Naive thymus-derived CD8-positive, alpha-beta T cell (primary cell): ENCODE measurements at regions not wholly inside any gene's neighbourhood (a gene's known extent, or its start where the extent isn't known, plus 50 kb on each side); places are given as distances from the start of the nearest gene placed in this dataset.

Experiments used
- ATAC-seq, 2 donors: fragments of 150-1000 bp; cut with Tn5 transposase in 1 of 2; sonication (Bioruptor Pico), chemical (Tn5 transposase) in 1 of 2; 1 replicate in 1 of 2; 2 replicates in 1 of 2; pipeline ENCODE4 v1.10.0; 2021; ENCODE audit warnings: mild to moderate bottlenecking in 2 of 2, moderate library complexity in 2 of 2
- POLR2A ChIA-PET: fragments of 350-600 bp; sonication (Branson Sonifier 250); formaldehyde crosslinking; loops from one replicate; lab custom pipeline; 2021; ENCODE audit warnings: antibody characterized with exemption; lab: Charles Lee
- DNase-seq, 10 donors: peaks; one replicate each; pipeline versions ENCODE4 v3.0.0 to v3.0.0-alpha.2; 2020 to 2022
- H3K27ac Mint-ChIP-seq, 10 donors: one replicate each; pipeline ENCODE4 v1.8.0; 2020 to 2022; ENCODE audit warnings: mild to moderate bottlenecking in 10 of 10, mixed read lengths in 10 of 10, moderate library complexity in 4 of 10, inconsistent platforms in 1 of 10
- H3K27me3 Mint-ChIP-seq, 5 donors: one replicate each; pipeline ENCODE4 v1.8.0; 2021 to 2022; ENCODE audit warnings: mixed read lengths in 5 of 5
- H3K36me3 Mint-ChIP-seq, 3 donors: one replicate each; pipeline ENCODE4 v1.8.0; 2020 to 2022; ENCODE audit warnings: mixed read lengths in 3 of 3, mild to moderate bottlenecking in 2 of 3, inconsistent platforms in 1 of 3
- H3K4me1 Mint-ChIP-seq, 4 donors: one replicate each; pipeline ENCODE4 v1.8.0; 2021 to 2022; ENCODE audit warnings: mixed read lengths in 4 of 4
- H3K4me3 Mint-ChIP-seq, 10 donors: one replicate each; pipeline ENCODE4 v1.8.0; 2020 to 2022; ENCODE audit warnings: mild to moderate bottlenecking in 10 of 10, mixed read lengths in 10 of 10, moderate library complexity in 6 of 10, inconsistent platforms in 1 of 10
- H3K9me3 Mint-ChIP-seq, 9 donors: one replicate each; pipeline ENCODE4 v1.8.0; 2020 to 2022; ENCODE audit warnings: mixed read lengths in 9 of 9, mild to moderate bottlenecking in 3 of 9, inconsistent platforms in 1 of 9, moderate library complexity in 1 of 9

DNA sequence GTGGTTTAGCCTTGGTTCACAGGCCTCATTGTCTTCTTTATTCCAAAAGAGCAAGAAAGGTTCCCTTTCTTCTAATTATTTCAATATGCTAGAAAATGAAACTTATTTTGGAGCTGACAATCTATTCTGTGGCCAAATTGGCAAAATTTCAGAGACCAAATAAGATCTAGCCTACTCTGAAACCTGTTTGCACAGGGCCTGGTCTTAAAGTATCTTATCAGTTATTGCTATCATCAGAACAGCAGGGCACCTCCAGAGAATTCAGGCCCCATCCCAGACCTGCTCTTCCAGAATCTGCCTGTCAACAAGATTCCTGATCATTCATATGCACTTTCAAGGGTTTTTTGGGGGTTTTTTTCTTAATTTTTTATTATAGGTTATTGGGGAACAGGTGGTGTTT is 198.7 kb downstream of the ANAPC1 start:
- Mint-ChIP-seq H3K4me3 (no peak overlapping the region), H3K4me1 (no peaks in the 10 kb centered on the region), H3K27me3 (peaks cover 0 to 4% (median 0%) of the 10 kb centered on the region in 5 donors), H3K36me3 (no peaks in the 10 kb centered on the region), H3K27ac (no peak overlapping the region), H3K9me3 (no peaks in the 10 kb centered on the region)
- POLR2A ChIA-PET, result no interaction called here
- no peak for ATAC-seq
- no peak for DNase-seq

GRCh38 chr2:111686994-111687393 is 197.0 kb downstream of the ANAPC1 start:
- DNase-seq (no peak), ATAC-seq (no peak)
- POLR2A ChIA-PET, result no interaction called here
- no peaks in the 10 kb centered on the region for H3K36me3 Mint-ChIP-seq
- no peak overlapping the region for H3K27ac Mint-ChIP-seq
- no peaks in the 10 kb centered on the region for H3K4me1 Mint-ChIP-seq
- no peak overlapping the region for H3K4me3 Mint-ChIP-seq
- no peaks in the 10 kb centered on the region for H3K9me3 Mint-ChIP-seq
- H3K27me3 Mint-ChIP-seq, result no peaks in the 10 kb centered on the region

DNA sequence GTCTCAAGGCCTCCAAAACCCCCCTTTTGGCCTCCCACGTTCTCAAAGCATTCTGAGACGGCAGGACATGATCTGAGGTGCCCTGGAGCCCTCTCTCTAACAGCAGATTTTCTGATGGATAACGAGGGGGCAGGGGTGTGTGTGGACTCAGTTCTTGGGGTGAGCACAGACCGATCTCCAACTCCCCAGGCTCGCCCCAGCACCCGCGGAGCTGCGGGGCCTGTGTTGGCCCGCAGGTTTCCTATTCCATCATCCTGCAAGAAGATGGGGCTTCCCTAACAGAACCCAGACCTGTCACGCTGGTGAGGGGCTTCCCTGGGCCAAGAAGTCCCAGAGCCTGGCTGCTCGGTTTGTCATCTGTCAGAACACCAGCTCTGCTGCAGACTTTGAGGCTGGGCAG is 196.1 kb downstream of the ANAPC1 start:
- no peaks in the 10 kb centered on the region for H3K27me3 Mint-ChIP-seq
- no peak overlapping the region for H3K27ac Mint-ChIP-seq
- no peak for DNase-seq
- H3K9me3 Mint-ChIP-seq, result no peaks in the 10 kb centered on the region
- H3K36me3 Mint-ChIP-seq, result no peaks in the 10 kb centered on the region
- no peak overlapping the region for H3K4me3 Mint-ChIP-seq
- no peaks in the 10 kb centered on the region for H3K4me1 Mint-ChIP-seq
- POLR2A ChIA-PET, result no interaction called here
- ATAC-seq, result no peak

DNA sequence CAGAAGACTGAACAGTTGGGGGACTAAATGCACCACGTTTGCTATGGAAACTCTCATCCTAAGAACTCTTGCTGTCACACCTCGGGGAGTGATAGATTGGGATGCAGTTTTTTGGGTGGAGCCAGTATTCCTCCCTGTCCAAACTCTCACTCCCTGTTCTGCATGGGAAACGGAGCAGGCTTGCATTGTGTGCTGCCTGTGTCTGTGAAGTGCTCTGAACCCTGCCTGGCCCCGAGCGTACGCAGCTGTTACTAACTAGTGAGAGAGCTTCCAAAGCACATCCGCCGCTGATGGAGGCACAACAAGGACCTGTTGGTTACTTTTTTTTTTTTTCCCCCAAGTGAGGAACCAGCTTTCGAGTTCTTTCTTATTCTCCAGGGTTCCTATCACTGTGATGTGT is 195.5 kb downstream of the ANAPC1 start:
- Mint-ChIP-seq H3K4me3 (no peak overlapping the region), H3K27me3 (no peaks in the 10 kb centered on the region), H3K4me1 (no peaks in the 10 kb centered on the region), H3K27ac (no peak overlapping the region), H3K36me3 (no peaks in the 10 kb centered on the region), H3K9me3 (no peaks in the 10 kb centered on the region)
- ATAC-seq (no peak), DNase-seq (no peak)
- POLR2A ChIA-PET, result no interaction called here

DNA sequence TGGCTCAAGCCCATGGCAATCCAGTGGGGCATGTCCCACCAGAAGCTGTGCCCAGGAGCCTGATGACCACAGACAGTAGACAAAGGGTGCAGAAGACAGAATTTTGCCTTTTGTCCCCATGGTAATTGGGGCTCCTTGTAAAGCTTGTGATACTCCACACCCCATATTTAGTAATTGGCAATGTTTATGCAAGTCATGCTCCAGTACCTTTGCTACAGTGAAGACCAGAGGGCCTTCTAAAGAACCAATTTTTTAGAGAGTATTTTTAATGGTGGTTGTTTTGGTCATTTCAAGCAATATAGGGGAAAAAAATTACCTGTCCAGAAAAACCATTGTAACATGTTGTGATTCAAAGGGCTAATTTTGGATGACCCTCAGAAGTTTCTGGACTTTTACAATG is 194.8 kb downstream of the ANAPC1 start:
- Mint-ChIP-seq H3K4me3 (no peak overlapping the region), H3K27me3 (peaks cover 0 to 2% (median 0%) of the 10 kb centered on the region in 5 donors), H3K27ac (no peak overlapping the region), H3K9me3 (no peaks in the 10 kb centered on the region), H3K4me1 (no peaks in the 10 kb centered on the region), H3K36me3 (no peaks in the 10 kb centered on the region)
- ATAC-seq, result no peak
- POLR2A ChIA-PET, result no interaction called here
- no peak for DNase-seq

GRCh38 chr2:111689941-111690340 is 194.1 kb downstream of the ANAPC1 start:
- Mint-ChIP-seq H3K4me3 (no peak overlapping the region), H3K4me1 (no peaks in the 10 kb centered on the region), H3K36me3 (no peaks in the 10 kb centered on the region), H3K27me3 (peaks cover 0 to 2% (median 0%) of the 10 kb centered on the region in 5 donors), H3K27ac (no peak overlapping the region), H3K9me3 (no peaks in the 10 kb centered on the region)
- ATAC-seq (no peak), DNase-seq (no peak)
- POLR2A ChIA-PET, result no interaction called here

DNA sequence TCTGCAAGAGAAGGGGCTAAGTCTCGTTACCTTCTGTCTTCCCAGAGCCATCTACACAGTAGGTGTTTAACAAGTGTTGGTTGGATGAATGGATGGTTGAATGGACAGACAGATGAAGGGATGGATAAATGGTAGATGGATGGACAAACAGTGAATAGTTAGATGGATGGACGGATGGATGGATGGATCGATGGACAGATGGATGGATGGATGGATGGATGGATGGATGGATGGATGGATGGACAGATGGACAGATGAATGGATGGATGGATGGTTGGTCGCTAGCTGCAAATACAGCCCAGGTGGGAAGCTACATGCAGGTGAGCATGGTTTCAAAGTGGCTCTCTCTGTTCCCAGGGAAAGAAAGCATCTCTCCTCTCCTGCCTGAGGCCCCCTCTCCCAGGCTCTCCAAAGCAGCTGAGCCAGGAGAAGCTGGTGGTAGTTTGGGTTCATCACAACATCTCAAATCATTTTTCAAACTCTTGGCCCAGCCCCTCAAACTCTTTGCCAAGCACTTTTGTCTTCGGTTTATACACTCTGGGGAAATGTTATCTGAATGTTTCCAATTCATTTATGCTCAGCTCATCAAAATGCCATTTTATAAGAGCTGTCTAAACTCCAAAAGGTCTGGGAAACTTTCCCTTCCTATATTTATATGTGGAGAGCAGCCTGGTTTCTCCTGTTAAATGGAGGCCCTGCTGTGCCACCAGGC is 192.7 kb downstream of the ANAPC1 start:
- no peak for DNase-seq
- Mint-ChIP-seq H3K4me1 (no peaks in the 10 kb centered on the region), H3K4me3 (no peak overlapping the region), H3K36me3 (peaks cover 0 to 3% (median 0%) of the 10 kb centered on the region in 3 donors), H3K27ac (peak overlapping the region in 1 of 10 donors; percentile 31), H3K27me3 (peaks cover 0 to 4% (median 1%) of the 10 kb centered on the region in 5 donors), H3K9me3 (peaks cover 0 to 9% (median 0%) of the 10 kb centered on the region in 9 donors)
- POLR2A ChIA-PET, result no interaction called here
- no peak for ATAC-seq

- no peak overlapping the region for H3K4me3 Mint-ChIP-seq
- no peaks in the 10 kb centered on the region for H3K4me1 Mint-ChIP-seq
- POLR2A ChIA-PET, result no interaction called here
- H3K27me3 Mint-ChIP-seq, result peaks cover 0 to 4% (median 1%) of the 10 kb centered on the region in 5 donors
- peaks cover 0 to 9% (median 0%) of the 10 kb centered on the region in 9 donors for H3K9me3 Mint-ChIP-seq
- peak overlapping the region in 1 of 10 donors; percentile 4 for H3K27ac Mint-ChIP-seq
- ATAC-seq (no peak), DNase-seq (no peak)
- peaks cover 0 to 3% (median 0%) of the 10 kb centered on the region in 3 donors for H3K36me3 Mint-ChIP-seq
These were observed 191.7 kb downstream of the ANAPC1 start for GRCh38 chr2:111692311-111692710.

DNA sequence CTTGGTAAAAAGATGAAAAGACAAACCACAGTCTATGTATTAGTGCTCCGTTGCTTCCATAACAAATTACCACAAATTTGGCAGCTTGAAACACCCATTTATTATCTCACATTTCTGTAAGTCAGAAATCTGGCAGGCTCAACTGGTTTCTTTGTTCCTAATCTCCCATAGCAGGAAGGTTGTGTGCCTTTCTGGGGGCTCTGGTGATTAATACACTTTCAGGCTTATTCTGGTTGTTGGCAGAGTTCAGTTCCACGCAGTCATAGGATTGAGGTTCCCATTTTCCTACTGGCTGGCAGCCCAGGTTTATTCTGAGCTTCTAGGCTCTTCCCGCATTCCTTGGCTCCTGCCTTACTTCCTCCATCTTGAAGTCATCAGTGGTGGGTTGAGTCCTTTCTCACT is 189.3 kb downstream of the ANAPC1 start:
- POLR2A ChIA-PET, result no interaction called here
- H3K27ac Mint-ChIP-seq, result no peak overlapping the region
- peaks cover 0 to 8% (median 3%) of the 10 kb centered on the region in 5 donors for H3K27me3 Mint-ChIP-seq
- H3K36me3 Mint-ChIP-seq, result peaks cover 0 to 3% (median 0%) of the 10 kb centered on the region in 3 donors
- peaks cover 0 to 9% (median 0%) of the 10 kb centered on the region in 9 donors for H3K9me3 Mint-ChIP-seq
- no peak for DNase-seq
- peaks cover 5 to 15% (median 8%) of the 10 kb centered on the region in 4 donors for H3K4me1 Mint-ChIP-seq
- no peak overlapping the region for H3K4me3 Mint-ChIP-seq
- ATAC-seq, result no peak

- Mint-ChIP-seq H3K4me1 (peaks cover 5 to 15% (median 8%) of the 10 kb centered on the region in 4 donors), H3K27ac (no peak overlapping the region), H3K36me3 (peaks cover 0 to 3% (median 0%) of the 10 kb centered on the region in 3 donors), H3K9me3 (peaks cover 0 to 9% (median 0%) of the 10 kb centered on the region in 9 donors), H3K27me3 (peaks cover 0 to 8% (median 3%) of the 10 kb centered on the region in 5 donors), H3K4me3 (no peak overlapping the region)
- ATAC-seq (no peak), DNase-seq (no peak)
- POLR2A ChIA-PET, result no interaction called here
These were observed 188.5 kb downstream of the ANAPC1 start for GRCh38 chr2:111695441-111696007.

DNA sequence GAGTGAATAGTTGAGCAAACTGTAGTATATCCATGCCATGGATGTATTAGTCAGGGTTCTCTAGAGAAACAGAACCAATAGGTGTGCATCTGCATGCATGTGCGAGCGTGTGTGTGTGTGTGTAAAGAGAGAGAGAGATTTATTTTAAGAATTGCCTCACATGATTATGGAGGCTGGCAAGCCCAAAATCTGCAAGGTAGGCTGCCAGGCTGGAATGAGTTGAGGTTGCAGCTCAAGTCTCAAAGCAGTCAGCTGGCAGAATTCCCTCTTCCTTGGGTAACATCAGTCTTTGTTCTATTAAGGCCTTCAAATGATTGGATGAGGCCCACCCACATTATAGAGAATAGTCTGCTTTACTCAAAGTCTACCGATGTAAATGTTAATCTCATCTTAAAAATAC is 187.8 kb downstream of the ANAPC1 start:
- H3K4me1 Mint-ChIP-seq, result peaks cover 5 to 15% (median 8%) of the 10 kb centered on the region in 4 donors
- POLR2A ChIA-PET, result no interaction called here
- peaks cover 1 to 8% (median 3%) of the 10 kb centered on the region in 5 donors for H3K27me3 Mint-ChIP-seq
- ATAC-seq (no peak), DNase-seq (no peak)
- H3K36me3 Mint-ChIP-seq, result peaks cover 0 to 3% (median 0%) of the 10 kb centered on the region in 3 donors
- H3K4me3 Mint-ChIP-seq, result no peak overlapping the region
- H3K9me3 Mint-ChIP-seq, result peaks cover 0 to 9% (median 0%) of the 10 kb centered on the region in 9 donors
- H3K27ac Mint-ChIP-seq, result no peak overlapping the region

DNA sequence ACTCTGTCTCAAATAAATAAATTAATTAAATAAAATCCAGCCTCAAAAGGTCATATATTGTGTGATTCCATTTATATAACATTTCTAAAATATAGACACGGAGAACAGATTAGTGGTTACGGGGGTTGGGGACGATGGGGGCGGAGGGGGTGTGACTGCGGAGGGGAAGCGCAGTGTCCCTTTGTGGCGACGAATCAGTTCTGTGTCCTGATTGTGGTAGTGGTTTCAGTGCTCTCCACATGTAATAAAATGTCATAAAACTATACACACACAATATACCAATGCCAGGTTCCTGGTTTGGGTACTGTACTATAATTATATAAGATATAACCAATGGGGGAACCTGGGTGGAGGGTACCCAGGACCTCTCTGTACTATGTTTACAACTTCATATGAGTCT is 186.4 kb downstream of the ANAPC1 start:
- Mint-ChIP-seq H3K36me3 (peaks cover 0 to 3% (median 0%) of the 10 kb centered on the region in 3 donors), H3K4me3 (no peak overlapping the region), H3K9me3 (peaks cover 0 to 9% (median 0%) of the 10 kb centered on the region in 9 donors), H3K4me1 (peaks cover 5 to 21% (median 8%) of the 10 kb centered on the region in 4 donors), H3K27me3 (peaks cover 1 to 11% (median 8%) of the 10 kb centered on the region in 5 donors), H3K27ac (no peak overlapping the region)
- ATAC-seq (no peak), DNase-seq (no peak)
- POLR2A ChIA-PET, result no interaction called here

DNA sequence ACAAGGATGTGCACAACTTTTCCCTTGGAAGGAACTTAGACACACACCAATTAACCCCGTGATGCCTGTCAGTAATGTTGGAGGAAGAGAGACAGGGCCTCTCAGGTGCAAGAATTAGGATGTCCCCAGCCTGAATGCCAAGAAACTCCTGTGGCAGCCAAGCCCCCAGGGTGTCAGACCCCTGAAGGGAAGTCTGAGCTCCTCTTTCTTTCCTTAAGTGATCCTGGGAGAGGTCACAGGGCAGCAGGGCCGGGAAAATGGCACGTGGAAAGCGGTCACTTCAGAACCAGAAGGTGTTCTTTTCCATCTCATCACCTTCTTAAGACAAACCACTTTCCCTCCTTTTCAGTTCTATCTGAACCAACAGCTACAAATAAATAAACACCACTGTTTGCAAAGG is 185.9 kb downstream of the ANAPC1 start:
- POLR2A ChIA-PET, result no interaction called here
- H3K9me3 Mint-ChIP-seq, result peaks cover 0 to 9% (median 0%) of the 10 kb centered on the region in 9 donors
- no peak for DNase-seq
- ATAC-seq, result no peak
- H3K4me1 Mint-ChIP-seq, result peaks cover 5 to 21% (median 8%) of the 10 kb centered on the region in 4 donors
- H3K27ac Mint-ChIP-seq, result no peak overlapping the region
- peaks cover 0 to 3% (median 0%) of the 10 kb centered on the region in 3 donors for H3K36me3 Mint-ChIP-seq
- H3K27me3 Mint-ChIP-seq, result peaks cover 1 to 11% (median 8%) of the 10 kb centered on the region in 5 donors
- no peak overlapping the region for H3K4me3 Mint-ChIP-seq
